ENCODE measurements at regions not wholly inside any gene's neighbourhood (a gene's known extent, or its start where the extent isn't known, plus 50 kb on each side); places are given as distances from the start of the nearest gene placed in this dataset.
"Not testable (repeated sequence)": the region's sequence is repeated elsewhere in the genome, so short reads cannot be mapped to it uniquely, and the experiment has no call there.

- no peak for DNase-seq (ENCODE audit: low read depth)
- no peak overlapping the region for H3K4me3 ChIP-seq (ENCODE audit: low read depth, low read length)
These were observed 188.4 kb upstream of the NR4A3 start for GRCh38 chr9:99633265-99633664.

- DNase-seq (ENCODE audit: low read depth), result no peak
These were observed 187.5 kb upstream of the NR4A3 start for GRCh38 chr9:99634186-99634585.

GRCh38 chr9:99635032-99635431 lies 186.7 kb upstream of the NR4A3 start:
- no peak for DNase-seq (ENCODE audit: low read depth)
- no peak overlapping the region for H3K4me3 ChIP-seq (ENCODE audit: low read depth, low read length)

More at GRCh38 chr9:99634186-99634585, 187.5 kb upstream of the NR4A3 start:
- no peak overlapping the region for H3K4me3 ChIP-seq (ENCODE audit: low read depth, low read length)

GRCh38 chr9:99637641-99638040 lies 184.0 kb upstream of the NR4A3 start:
- H3K4me3 ChIP-seq (ENCODE audit: low read depth, low read length), result no peak overlapping the region
- DNase-seq (ENCODE audit: low read depth), result no peak

GRCh38 chr9:99638971-99639370 lies 182.7 kb upstream of the NR4A3 start:
- no peak overlapping the region for H3K4me3 ChIP-seq (ENCODE audit: low read depth, low read length)
- no peak for DNase-seq (ENCODE audit: low read depth)

GRCh38 chr9:99647604-99648003 lies 174.1 kb upstream of the NR4A3 start:
- no peak for DNase-seq (ENCODE audit: low read depth)
- H3K4me3 ChIP-seq (ENCODE audit: low read depth, low read length), result no peak overlapping the region

GRCh38 chr9:99650187-99650874 lies 171.4 kb upstream of the NR4A3 start:
- H3K4me3 ChIP-seq (ENCODE audit: low read depth, low read length), result no peak overlapping the region
- no peak for DNase-seq (ENCODE audit: low read depth)

GRCh38 chr9:99660191-99660636 lies 161.5 kb upstream of the NR4A3 start:
- DNase-seq (ENCODE audit: low read depth), result no peak
- no peak overlapping the region for H3K4me3 ChIP-seq (ENCODE audit: low read depth, low read length)

- no peak for DNase-seq (ENCODE audit: low read depth)
These were observed 158.4 kb upstream of the NR4A3 start for GRCh38 chr9:99663297-99663696.

GRCh38 chr9:99663856-99664255 lies 157.8 kb upstream of the NR4A3 start:
- no peak for DNase-seq (ENCODE audit: low read depth)
- no peak overlapping the region for H3K4me3 ChIP-seq (ENCODE audit: low read depth, low read length)

More at GRCh38 chr9:99663297-99663696, 158.4 kb upstream of the NR4A3 start:
- H3K4me3 ChIP-seq (ENCODE audit: low read depth, low read length), result no peak overlapping the region

GRCh38 chr9:99666571-99666970 lies 155.1 kb upstream of the NR4A3 start:
- H3K4me3 ChIP-seq (ENCODE audit: low read depth, low read length), result no peak overlapping the region
- no peak for DNase-seq (ENCODE audit: low read depth)

GRCh38 chr9:99670886-99671285 lies 150.8 kb upstream of the NR4A3 start:
- not testable (repeated sequence) for H3K4me3 ChIP-seq (ENCODE audit: low read depth, low read length); DNase-seq (ENCODE audit: low read depth)

- no peak for DNase-seq (ENCODE audit: low read depth)
- no peak overlapping the region for H3K4me3 ChIP-seq (ENCODE audit: low read depth, low read length)
These were observed 144.4 kb upstream of the NR4A3 start for GRCh38 chr9:99677281-99677680.

GRCh38 chr9:99678566-99678965 lies 143.1 kb upstream of the NR4A3 start:
- DNase-seq (ENCODE audit: low read depth), result no peak
- no peak overlapping the region for H3K4me3 ChIP-seq (ENCODE audit: low read depth, low read length)

- H3K4me3 ChIP-seq (ENCODE audit: low read depth, low read length), result no peak overlapping the region
- DNase-seq (ENCODE audit: low read depth), result peak; percentile 20
These were observed 141.5 kb upstream of the NR4A3 start for GRCh38 chr9:99680191-99680590.

GRCh38 chr9:99681113-99681512 lies 140.6 kb upstream of the NR4A3 start:
- H3K4me3 ChIP-seq (ENCODE audit: low read depth, low read length), result no peak overlapping the region
- no peak for DNase-seq (ENCODE audit: low read depth)

- no peak overlapping the region for H3K4me3 ChIP-seq (ENCODE audit: low read depth, low read length)
- no peak for DNase-seq (ENCODE audit: low read depth)
These were observed 139.3 kb upstream of the NR4A3 start for GRCh38 chr9:99682378-99682777.

GRCh38 chr9:99682870-99683269 lies 138.8 kb upstream of the NR4A3 start:
- no peak overlapping the region for H3K4me3 ChIP-seq (ENCODE audit: low read depth, low read length)
- no peak for DNase-seq (ENCODE audit: low read depth)

- no peak overlapping the region for H3K4me3 ChIP-seq (ENCODE audit: low read depth, low read length)
- DNase-seq (ENCODE audit: low read depth), result no peak
These were observed 131.1 kb upstream of the NR4A3 start for GRCh38 chr9:99690573-99690972.

GRCh38 chr9:99693888-99694287 lies 127.8 kb upstream of the NR4A3 start:
- DNase-seq (ENCODE audit: low read depth), result no peak

GRCh38 chr9:99694393-99694792 lies 127.3 kb upstream of the NR4A3 start:
- no peak for DNase-seq (ENCODE audit: low read depth)
- H3K4me3 ChIP-seq (ENCODE audit: low read depth, low read length), result no peak overlapping the region

More at GRCh38 chr9:99693888-99694287, 127.8 kb upstream of the NR4A3 start:
- no peak overlapping the region for H3K4me3 ChIP-seq (ENCODE audit: low read depth, low read length)
